Sigmoid colon (tissue), 4 donors: ENCODE measurements at regions not wholly inside any gene's neighbourhood (a gene's known extent, or its start where the extent isn't known, plus 50 kb on each side); places are given as distances from the start of the nearest gene placed in this dataset.

Experiments
- CTCF ChIP-seq, 4 experiments: fragments of 450-650 bp in 3 of 4; fragments of 200-600 bp in 1 of 4; IDR thresholded peaks; one replicate each; pipeline ENCODE4 v1.5.1; 2016 to 2019; ENCODE audit warnings: antibody characterized with exemption in 4 of 4, mild to moderate bottlenecking in 3 of 4, moderate library complexity in 2 of 4
- POLR2A ChIP-seq, 2 donors: fragments of 450-650 bp; IDR thresholded peaks; one replicate each; pipeline ENCODE4 v1.6.1; 2016; ENCODE audit warnings: antibody characterized with exemption in 2 of 2, mild to moderate bottlenecking in 2 of 2, moderate library complexity in 2 of 2
- POLR2AphosphoS5 ChIP-seq, 4 donors: sonication (generic); formaldehyde crosslinking; IDR thresholded peaks; one replicate each; pipeline ENCODE4 v1.6.1; 2017; ENCODE audit warnings: antibody characterized with exemption in 4 of 4

- TF ChIP-seq CTCF (IDR thresholded peaks at IDR 0.05) (no peak), POLR2A (IDR thresholded peaks at IDR 0.05) (no peak), POLR2AphosphoS5 (IDR thresholded peaks at IDR 0.05) (no peak)
These were observed 133.2 kb downstream of the MRPL57 start for GRCh38 chr13:21309542-21310172.
